Lower lobe of right lung (tissue), 2 donors: ENCODE measurements at regions not wholly inside any gene's neighbourhood (a gene's known extent, or its start where the extent isn't known, plus 50 kb on each side); places are given as distances from the start of the nearest gene placed in this dataset.

Source experiments
- ATAC-seq, 2 donors: fragments of 200-7000 bp; cut with Tn5 transposase; one replicate each; pipeline ENCODE4 v1.9.1; 2020 to 2022; ENCODE audit warnings: mild to moderate bottlenecking in 2 of 2, moderate library complexity in 2 of 2
- DNase-seq: peaks from one replicate; pipeline ENCODE4 v3.0.0-alpha.2; 2020
- H3K27ac ChIP-seq: fragments of 200-600 bp; one replicate; pipeline ENCODE4 v1.8.0; 2022
- H3K27me3 ChIP-seq: fragments of 200-600 bp; one replicate; pipeline ENCODE4 v1.8.0; 2022; ENCODE audit warnings: low read depth
- H3K36me3 ChIP-seq: fragments of 200-600 bp; one replicate; pipeline ENCODE4 v1.8.0; 2022; ENCODE audit warnings: mild to moderate bottlenecking
- H3K4me1 ChIP-seq: fragments of 200-600 bp; one replicate; pipeline ENCODE4 v1.8.0; 2022
- H3K4me3 ChIP-seq: fragments of 200-600 bp; one replicate; pipeline ENCODE4 v1.8.0; 2022; ENCODE audit warnings: mild to moderate bottlenecking
- H3K9me3 ChIP-seq: fragments of 200-600 bp; one replicate; pipeline ENCODE4 v1.8.0; 2022
- CTCF ChIP-seq: fragments of 200-600 bp; IDR thresholded peaks from one replicate; pipeline ENCODE4 v1.8.0; 2022; ENCODE audit warnings: antibody characterized with exemption, mild to moderate bottlenecking
- intact Hi-C: fragments of 100-400 bp; cut with DNase I; formaldehyde crosslinking; loops from one replicate; pipeline ENCODE4 v1.11.0; 2022
- donor health status: DM: no; HTN: yes; CAD: no; lungs with severe emphysema.

DNA sequence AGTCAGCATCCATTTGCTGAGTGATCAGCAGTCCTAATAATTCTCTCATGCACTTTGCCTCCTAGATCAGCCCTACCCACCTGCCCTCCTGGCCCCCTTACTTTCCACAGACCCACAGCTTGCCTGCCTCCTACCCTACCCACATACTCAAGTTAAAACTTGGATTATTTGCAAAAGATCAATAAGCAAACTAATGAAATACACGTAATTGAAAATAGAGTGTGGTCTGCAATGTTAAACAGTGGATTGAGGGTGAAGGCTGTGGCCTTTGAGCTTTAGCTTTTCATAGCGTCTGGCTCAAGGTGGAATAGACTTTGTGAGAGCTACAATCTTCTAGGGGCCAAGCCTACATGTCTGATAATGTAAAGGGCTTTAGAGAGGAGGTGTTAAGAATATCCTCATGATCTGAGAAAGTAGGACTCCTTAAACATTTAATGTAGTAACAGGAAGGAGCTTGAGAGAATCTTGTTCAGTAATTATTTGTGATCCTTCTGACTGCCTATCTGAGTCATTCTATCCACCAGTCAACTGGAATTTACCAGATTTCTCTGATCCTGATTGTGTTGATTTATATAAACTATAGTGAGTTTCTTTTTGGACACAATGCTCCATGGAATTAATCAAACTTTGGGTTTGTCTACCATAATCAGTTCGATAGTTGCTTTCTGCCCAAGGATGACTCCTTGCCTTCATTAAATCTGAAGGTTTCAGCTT is 310.0 kb downstream of the HRH4 start:
- Histone ChIP-seq H3K36me3 (no peaks in the 10 kb centered on the region), H3K4me3 (no peak overlapping the region), H3K27me3 (no peaks in the 10 kb centered on the region), H3K27ac (no peak overlapping the region), H3K4me1 (no peaks in the 10 kb centered on the region), H3K9me3 (no peaks in the 10 kb centered on the region)
- no peak for TF ChIP-seq CTCF
- intact Hi-C loops = no loop called here
- ATAC-seq = no peak
- no peak for DNase-seq

DNA sequence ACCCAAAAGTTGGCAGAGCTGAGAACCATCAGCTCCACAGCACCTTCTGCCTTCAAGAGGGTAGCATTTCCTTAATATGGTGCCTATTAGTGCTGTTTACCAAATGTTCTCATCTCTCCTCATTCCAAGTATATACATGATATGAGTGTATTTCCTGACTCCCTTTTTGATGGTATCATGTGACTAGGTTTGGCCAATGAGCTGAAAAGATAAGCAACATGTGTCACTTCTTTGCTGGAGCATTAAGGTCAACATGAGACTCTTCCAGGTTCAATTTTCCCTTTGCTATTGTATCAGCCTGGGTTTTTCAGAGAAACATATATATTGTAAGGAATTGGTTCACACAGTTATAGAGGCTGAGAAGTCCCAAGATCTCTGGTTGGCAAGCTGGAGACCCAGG is 310.9 kb downstream of the HRH4 start:
- ATAC-seq (no peak), DNase-seq (no peak)
- intact Hi-C loops = no loop called here
- no peaks in the 10 kb centered on the region for H3K27me3 ChIP-seq
- H3K4me3 ChIP-seq = no peak overlapping the region
- no peak overlapping the region for H3K27ac ChIP-seq
- no peaks in the 10 kb centered on the region for H3K36me3 ChIP-seq
- TF ChIP-seq CTCF = no peak
- no peaks in the 10 kb centered on the region for H3K9me3 ChIP-seq
- H3K4me1 ChIP-seq = no peaks in the 10 kb centered on the region

GRCh38 chr18:24773101-24773500 is 312.7 kb downstream of the HRH4 start:
- Histone ChIP-seq H3K4me3 (no peak overlapping the region), H3K36me3 (no peaks in the 10 kb centered on the region), H3K27ac (no peak overlapping the region), H3K9me3 (no peaks in the 10 kb centered on the region), H3K27me3 (no peaks in the 10 kb centered on the region), H3K4me1 (no peaks in the 10 kb centered on the region)
- intact Hi-C loops = no loop called here
- DNase-seq (no peak), ATAC-seq (no peak)
- no peak for TF ChIP-seq CTCF

DNA sequence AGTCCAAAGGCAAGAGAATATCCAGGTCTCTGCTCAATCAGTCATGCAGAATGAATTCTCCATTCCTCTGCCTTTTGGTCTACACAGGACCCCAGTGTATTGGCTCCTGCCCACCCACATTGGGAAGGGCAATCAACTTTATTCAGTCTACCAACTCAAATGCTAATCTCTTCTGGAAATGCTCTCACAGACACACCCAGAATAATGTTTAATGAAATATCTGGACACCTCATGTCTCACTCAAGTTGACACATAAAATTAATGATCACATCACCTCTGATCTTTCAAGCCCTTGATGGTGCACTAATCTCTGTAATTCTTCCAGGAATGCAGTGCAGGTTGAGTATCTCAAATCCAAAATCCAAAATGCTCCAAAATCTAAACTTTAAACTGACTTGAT is 315.6 kb downstream of the HRH4 start:
- DNase-seq (no peak), ATAC-seq (no peak)
- H3K27ac ChIP-seq = no peak overlapping the region
- no peak overlapping the region for H3K4me3 ChIP-seq
- no peaks in the 10 kb centered on the region for H3K36me3 ChIP-seq
- H3K9me3 ChIP-seq = no peaks in the 10 kb centered on the region
- no peaks in the 10 kb centered on the region for H3K4me1 ChIP-seq
- H3K27me3 ChIP-seq = no peaks in the 10 kb centered on the region
- intact Hi-C loops = no loop called here
- TF ChIP-seq CTCF = no peak

GRCh38 chr18:24778810-24779418 is 318.5 kb downstream of the HRH4 start:
- DNase-seq (no peak), ATAC-seq (no peak)

More at GRCh38 chr18:24778810-24779418, 318.5 kb downstream of the HRH4 start:
- H3K4me1 ChIP-seq = no peaks in the 10 kb centered on the region
- TF ChIP-seq CTCF = no peak
- intact Hi-C loops = no loop called here
- H3K27ac ChIP-seq = no peak overlapping the region
- H3K4me3 ChIP-seq = no peak overlapping the region
- no peaks in the 10 kb centered on the region for H3K9me3 ChIP-seq
- no peaks in the 10 kb centered on the region for H3K27me3 ChIP-seq
- H3K36me3 ChIP-seq = no peaks in the 10 kb centered on the region
